Epithelial cell of proximal tubule (primary cell): ENCODE measurements at regions not wholly inside any gene's neighbourhood (a gene's known extent, or its start where the extent isn't known, plus 50 kb on each side); places are given as distances from the start of the nearest gene placed in this dataset.

ENCODE experiments used
- DNase-seq: peaks from one replicate; pipeline ENCODE4 v3.0.0-alpha.2; 2011; ENCODE audit warnings: low read depth
- H3K4me3 ChIP-seq: 2 replicates; pipeline ENCODE4 v1.5.1; 2011; ENCODE audit warnings: low read depth, mild to moderate bottlenecking, low read length
- CTCF ChIP-seq: conservative IDR thresholded peaks from 2 replicates; pipeline ENCODE4 v1.5.1; 2012; ENCODE audit warnings: low read depth, mild to moderate bottlenecking, low read length

- no peak for DNase-seq
- H3K4me3 ChIP-seq = no peak overlapping the region
- no peak for TF ChIP-seq CTCF
Observed at GRCh38 chr9:23611869-23612268, 214.2 kb downstream of the ELAVL2 start.

- TF ChIP-seq CTCF = no peak
- DNase-seq = no peak
- H3K4me3 ChIP-seq = no peak overlapping the region
Observed at GRCh38 chr9:23615569-23615968, 210.5 kb downstream of the ELAVL2 start.

- TF ChIP-seq CTCF = no peak
- H3K4me3 ChIP-seq = no peak overlapping the region
- no peak for DNase-seq
Observed at GRCh38 chr9:23621188-23621587, 204.9 kb downstream of the ELAVL2 start.

GRCh38 chr9:23621924-23622323 lies 204.1 kb downstream of the ELAVL2 start:
- TF ChIP-seq CTCF = no peak
- no peak for DNase-seq

GRCh38 chr9:23622396-23622795 lies 203.6 kb downstream of the ELAVL2 start:
- H3K4me3 ChIP-seq = no peak overlapping the region
- no peak for DNase-seq
- no peak for TF ChIP-seq CTCF

More at GRCh38 chr9:23621924-23622323, 204.1 kb downstream of the ELAVL2 start:
- no peak overlapping the region for H3K4me3 ChIP-seq

- H3K4me3 ChIP-seq = no peak overlapping the region
- no peak for DNase-seq
- TF ChIP-seq CTCF = no peak
Observed at GRCh38 chr9:23630488-23630887, 195.6 kb downstream of the ELAVL2 start.

- no peak for DNase-seq
Observed at GRCh38 chr9:23635276-23635675, 190.8 kb downstream of the ELAVL2 start.

More at GRCh38 chr9:23635276-23635675, 190.8 kb downstream of the ELAVL2 start:
- no peak overlapping the region for H3K4me3 ChIP-seq
- TF ChIP-seq CTCF = no peak
